ENCODE measurements at regions not wholly inside any gene's neighbourhood (a gene's known extent, or its start where the extent isn't known, plus 50 kb on each side); places are given as distances from the start of the nearest gene placed in this dataset.
"Not testable (repeated sequence)": the region's sequence is repeated elsewhere in the genome, so short reads cannot be mapped to it uniquely, and the experiment has no call there.

DNA sequence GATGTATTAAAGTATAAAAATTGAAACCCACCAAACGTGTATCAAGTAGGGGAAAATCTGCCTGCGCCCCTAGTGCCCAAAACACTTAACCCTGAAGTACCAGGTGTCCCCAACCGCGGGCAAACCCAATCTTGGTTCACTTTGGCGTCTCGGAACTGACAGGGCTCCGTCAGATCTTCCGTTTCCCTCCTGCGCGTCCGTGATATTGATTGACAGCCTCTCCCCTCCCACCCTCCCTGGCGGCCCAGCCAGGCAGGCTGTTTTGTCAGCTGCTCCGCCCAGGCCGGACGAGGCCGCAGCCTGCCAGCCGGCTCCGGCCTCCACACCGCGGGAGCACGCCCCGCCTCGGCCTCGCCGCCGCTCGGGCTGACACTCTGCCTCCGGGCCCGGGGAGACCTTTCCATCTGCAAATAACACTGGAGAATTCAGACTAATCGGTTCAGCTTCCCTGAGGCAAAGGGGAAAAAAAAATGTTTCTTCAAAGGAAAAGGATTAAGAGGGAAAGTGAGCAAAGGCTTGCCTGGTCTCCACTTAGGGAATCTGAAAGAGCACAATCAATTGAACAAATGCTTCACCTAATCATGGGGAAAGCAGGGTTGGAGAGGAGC, 234.9 kb upstream of the MCHR2 start:
- DNase-seq (ENCODE audit: extremely low read depth, low read depth, low spot score) = peak; percentile 31

GRCh38 chr6:100228437-100228833, 234.4 kb upstream of the MCHR2 start:
- DNase-seq (ENCODE audit: extremely low read depth, low read depth, low spot score) = peak; percentile 20

- no peak for DNase-seq (ENCODE audit: extremely low read depth, low read depth, low spot score)
Measured at GRCh38 chr6:100226811-100227210, 232.8 kb upstream of the MCHR2 start.

DNA sequence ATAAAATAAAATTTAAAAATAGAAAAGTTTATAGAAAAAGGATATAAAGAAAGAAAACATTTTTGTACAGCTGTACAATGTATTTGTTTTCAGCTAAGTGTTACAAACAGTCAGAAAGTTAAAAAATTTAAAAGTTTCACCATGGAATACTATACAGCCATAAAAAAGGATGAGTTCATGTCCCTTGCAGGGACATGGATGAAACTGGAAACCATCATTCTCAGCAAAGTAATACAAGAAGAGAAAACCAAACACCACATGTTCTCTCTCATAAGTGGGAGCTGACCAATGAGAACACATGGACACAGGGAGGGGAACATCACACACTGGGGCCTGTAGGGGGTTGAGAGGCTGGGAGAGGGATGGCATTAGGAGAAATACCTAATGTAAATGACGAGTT, 229.9 kb upstream of the MCHR2 start:
- DNase-seq (ENCODE audit: extremely low read depth, low read depth, low spot score) = not testable (repeated sequence)

- no peak for DNase-seq (ENCODE audit: extremely low read depth, low read depth, low spot score)
Measured at GRCh38 chr6:100220543-100220942, 226.5 kb upstream of the MCHR2 start.

DNA sequence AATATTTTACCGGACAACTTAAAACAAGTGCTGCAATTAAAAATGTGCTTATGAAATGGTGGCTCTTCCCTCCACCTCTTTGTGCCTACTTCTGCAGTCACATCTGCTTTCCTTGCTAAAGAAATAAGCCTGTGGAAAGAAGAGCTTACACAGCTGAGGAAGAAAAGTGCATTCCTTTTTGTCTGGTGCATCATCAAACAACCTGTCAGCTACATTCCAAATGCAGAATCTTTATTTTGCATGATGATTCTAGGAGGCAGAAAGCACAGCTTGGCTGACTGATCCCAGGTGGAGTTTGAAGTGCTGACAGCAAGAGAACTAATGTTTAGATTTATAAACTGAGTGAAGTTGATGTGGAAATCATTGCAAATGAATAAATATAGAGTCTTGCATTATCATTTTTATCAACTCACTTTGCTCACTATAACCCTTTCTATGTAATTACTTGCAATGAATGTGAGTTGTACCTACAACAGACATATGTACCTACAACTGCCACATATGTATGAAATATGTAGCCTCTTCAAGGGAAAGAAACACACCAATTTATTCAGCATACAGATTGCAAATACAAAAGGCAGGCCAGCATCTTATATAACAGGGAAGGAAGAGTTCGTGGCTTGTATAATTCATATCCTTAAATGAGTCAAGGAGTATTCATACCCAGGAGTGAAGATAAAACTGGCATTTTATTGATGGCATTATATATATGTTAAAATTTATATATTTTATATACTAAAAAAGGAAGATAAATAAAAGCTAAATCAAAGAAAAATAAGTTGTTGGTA, 223.4 kb upstream of the MCHR2 start:
- DNase-seq (ENCODE audit: extremely low read depth, low read depth, low spot score) = no peak

- no peak for DNase-seq (ENCODE audit: extremely low read depth, low read depth, low spot score)
Measured at GRCh38 chr6:100216760-100217159, 222.7 kb upstream of the MCHR2 start.

- DNase-seq (ENCODE audit: extremely low read depth, low read depth, low spot score) = no peak
Measured at GRCh38 chr6:100212131-100212530, 218.1 kb upstream of the MCHR2 start.

DNA sequence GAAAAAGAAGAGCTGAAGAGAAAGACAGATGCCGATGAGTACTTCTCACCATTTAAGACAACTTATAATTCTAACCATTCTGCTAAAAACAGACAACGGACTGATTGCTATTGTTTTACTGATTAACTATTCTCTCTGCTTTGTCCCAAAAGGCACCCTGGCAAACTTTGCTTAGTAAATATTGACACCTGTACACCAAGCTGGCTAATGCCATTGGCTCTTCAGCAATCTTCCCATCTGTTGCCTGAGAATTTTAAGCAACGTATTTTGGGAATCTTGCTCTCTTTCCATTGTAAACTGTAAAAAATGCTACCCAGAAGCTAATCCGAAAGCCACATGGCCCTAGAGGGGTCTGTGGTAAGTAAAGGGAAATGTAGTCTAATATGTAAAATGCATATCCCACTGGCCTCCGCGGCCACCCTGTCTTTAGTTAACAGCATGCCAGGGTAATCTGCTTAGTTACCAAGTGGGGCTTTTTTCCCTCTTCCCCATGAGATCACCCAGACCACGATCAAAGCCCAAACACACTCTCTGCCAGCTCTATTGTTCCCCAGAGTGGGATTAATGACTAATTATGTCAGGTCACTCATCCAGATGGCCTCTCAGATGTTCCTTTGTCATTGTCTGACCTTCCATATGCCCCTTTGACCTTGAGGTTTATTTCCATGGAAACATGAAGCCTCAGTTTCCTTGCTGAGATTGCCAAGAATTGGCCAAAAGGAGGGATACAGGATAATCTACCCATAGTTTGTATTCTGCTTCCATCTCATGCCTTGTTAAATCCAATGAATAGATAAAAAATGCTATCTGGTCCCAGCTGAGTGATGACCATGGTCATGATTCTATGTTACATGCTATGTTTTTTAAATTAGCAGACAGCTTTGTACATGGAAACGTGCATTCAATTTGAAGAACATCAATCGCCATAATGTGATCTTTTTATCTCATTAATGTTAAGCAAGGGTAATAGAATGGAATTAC, 216.4 kb upstream of the MCHR2 start:
- no peak for DNase-seq (ENCODE audit: extremely low read depth, low read depth, low spot score)

DNA sequence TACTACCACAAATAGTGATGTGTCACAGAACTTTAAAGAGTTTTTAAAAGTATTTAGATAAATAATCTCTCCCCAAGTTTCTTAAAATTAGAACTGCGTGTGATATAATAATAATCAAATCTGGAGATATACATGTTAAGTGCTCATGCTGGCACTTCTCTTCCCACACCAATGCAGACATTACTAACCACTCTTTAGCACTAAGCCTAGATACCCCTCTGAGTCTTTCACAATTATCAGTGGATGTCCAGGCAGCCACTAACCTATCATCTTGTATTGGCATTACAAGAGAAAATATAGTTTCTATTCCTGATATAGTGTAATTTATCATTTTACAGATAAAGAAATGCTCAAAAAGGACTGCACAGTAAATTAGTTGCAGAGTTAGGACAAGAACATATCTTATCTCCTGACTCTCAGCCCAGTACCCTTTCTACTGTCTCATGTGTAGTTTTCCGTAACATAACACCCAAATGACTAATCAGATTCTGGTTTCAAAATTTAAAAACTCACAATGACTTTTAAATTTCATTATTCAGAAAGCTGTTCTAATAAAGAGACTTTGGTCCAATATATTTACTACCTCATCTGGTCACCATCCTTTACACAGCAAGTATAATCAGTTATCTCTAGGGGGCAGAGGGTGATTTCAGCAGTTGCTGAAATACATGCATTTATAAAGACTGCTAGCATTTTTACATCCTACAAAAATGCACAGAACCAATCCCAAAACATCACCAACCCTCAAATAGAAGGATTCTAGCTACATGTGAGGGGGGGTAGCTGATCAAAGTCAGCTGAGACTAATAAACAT, 215.5 kb upstream of the MCHR2 start:
- DNase-seq (ENCODE audit: extremely low read depth, low read depth, low spot score) = no peak

GRCh38 chr6:100203400-100203799, 209.4 kb upstream of the MCHR2 start:
- DNase-seq (ENCODE audit: extremely low read depth, low read depth, low spot score) = no peak

GRCh38 chr6:100202417-100203194, 208.6 kb upstream of the MCHR2 start:
- no peak for DNase-seq (ENCODE audit: extremely low read depth, low read depth, low spot score)

DNA sequence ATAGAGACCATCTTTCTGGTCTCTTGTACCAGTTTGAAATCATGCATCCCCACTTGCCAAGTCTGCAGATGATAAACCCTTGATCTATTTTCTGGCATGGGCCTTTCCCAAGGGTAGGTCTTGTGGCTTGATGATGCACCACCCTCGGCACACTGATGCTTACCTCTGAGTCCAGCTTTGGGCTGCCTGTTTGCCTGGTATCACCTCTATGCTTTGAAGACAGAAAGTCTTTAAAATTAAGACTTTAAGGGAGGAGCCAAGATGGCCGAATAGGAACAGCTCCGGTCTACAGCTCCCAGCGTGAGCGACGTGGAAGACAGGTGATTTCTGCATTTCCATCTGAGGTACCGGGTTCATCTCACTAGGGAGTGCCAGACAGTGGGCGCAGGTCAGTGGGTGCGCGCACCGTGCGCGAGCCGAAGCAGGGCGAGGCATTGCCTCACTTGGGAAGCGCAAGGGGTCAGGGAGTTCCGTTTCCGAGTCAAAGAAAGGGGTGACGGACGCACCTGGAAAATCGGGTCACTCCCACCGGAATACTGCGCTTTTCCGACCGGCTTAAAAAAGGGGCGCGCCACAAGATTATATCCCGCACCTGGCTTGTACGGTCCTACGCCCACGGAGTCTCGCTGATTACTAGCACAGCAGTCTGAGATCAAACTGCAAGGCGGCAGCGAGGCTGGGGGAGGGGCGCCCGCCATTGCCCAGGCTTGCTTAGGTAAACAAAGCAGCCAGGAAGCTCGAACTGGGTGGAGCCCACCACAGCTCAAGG, 202.4 kb upstream of the MCHR2 start:
- not testable (repeated sequence) for DNase-seq (ENCODE audit: extremely low read depth, low read depth, low spot score)

- not testable (repeated sequence) for DNase-seq (ENCODE audit: extremely low read depth, low read depth, low spot score)
Measured at GRCh38 chr6:100195244-100195643, 201.2 kb upstream of the MCHR2 start.

GRCh38 chr6:100194535-100194934, 200.5 kb upstream of the MCHR2 start:
- DNase-seq (ENCODE audit: extremely low read depth, low read depth, low spot score) = no peak

GRCh38 chr6:100188754-100189153, 194.7 kb upstream of the MCHR2 start:
- DNase-seq (ENCODE audit: extremely low read depth, low read depth, low spot score) = no peak

- DNase-seq (ENCODE audit: extremely low read depth, low read depth, low spot score) = no peak
Measured at GRCh38 chr6:100186552-100186951, 192.5 kb upstream of the MCHR2 start.

- no peak for DNase-seq (ENCODE audit: extremely low read depth, low read depth, low spot score)
Measured at GRCh38 chr6:100185615-100186014, 191.6 kb upstream of the MCHR2 start.

DNA sequence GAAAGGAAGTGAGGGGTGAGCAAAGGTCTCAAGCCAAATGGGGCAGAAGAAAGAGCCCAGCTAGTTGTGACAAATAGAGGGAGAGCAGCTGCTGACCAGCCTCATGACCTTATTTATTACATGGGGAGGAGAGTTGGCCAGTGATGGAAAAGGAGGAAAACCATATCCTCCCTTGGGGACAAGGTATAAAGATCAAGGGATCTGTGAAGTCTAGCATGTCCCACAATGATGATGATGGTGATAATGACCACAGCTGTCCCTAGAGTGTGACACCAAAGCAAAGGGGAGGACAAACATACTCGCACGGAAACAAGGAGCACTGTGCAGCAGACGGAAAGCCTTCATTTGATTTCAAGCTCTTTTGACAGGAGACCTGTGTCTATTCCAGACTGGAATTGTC, 190.4 kb upstream of the MCHR2 start:
- no peak for DNase-seq (ENCODE audit: extremely low read depth, low read depth, low spot score)
